DMS114 treated with DMSO at 0.1 percent for 48 hours (cell line): ENCODE measurements at regions not wholly inside any gene's neighbourhood (a gene's known extent, or its start where the extent isn't known, plus 50 kb on each side); places are given as distances from the start of the nearest gene placed in this dataset.
"Not testable (repeated sequence)": the region's sequence is repeated elsewhere in the genome, so short reads cannot be mapped to it uniquely, and the experiment has no call there.

ENCODE experiments used
- DNase-seq: peaks from one replicate; lab custom pipeline; 2025; ENCODE audit not compliant: unreplicated experiment; lab: John Stamatoyannopoulos, UW

- DNase-seq, result no peak
These were observed 297.3 kb upstream of the MMADHC start for GRCh38 chr2:149884871-149885270.

GRCh38 chr2:149877913-149878312 is 290.3 kb upstream of the MMADHC start:
- no peak for DNase-seq

GRCh38 chr2:149877074-149877473 is 289.5 kb upstream of the MMADHC start:
- no peak for DNase-seq

- no peak for DNase-seq
These were observed 286.4 kb upstream of the MMADHC start for GRCh38 chr2:149873936-149874335.

GRCh38 chr2:149872638-149873150 is 285.1 kb upstream of the MMADHC start:
- DNase-seq, result no peak

- DNase-seq, result no peak
These were observed 284.5 kb upstream of the MMADHC start for GRCh38 chr2:149872041-149872440.

- no peak for DNase-seq
These were observed 283.7 kb upstream of the MMADHC start for GRCh38 chr2:149871091-149871885.

- DNase-seq, result no peak
These were observed 275.7 kb upstream of the MMADHC start for GRCh38 chr2:149863227-149863626.

- DNase-seq, result no peak
These were observed 273.5 kb upstream of the MMADHC start for GRCh38 chr2:149861034-149861433.

GRCh38 chr2:149860276-149860921 is 272.8 kb upstream of the MMADHC start:
- no peak for DNase-seq

- DNase-seq, result no peak
These were observed 271.5 kb upstream of the MMADHC start for GRCh38 chr2:149858901-149859634.

GRCh38 chr2:149858216-149858615 is 270.6 kb upstream of the MMADHC start:
- DNase-seq, result no peak

GRCh38 chr2:149857344-149857743 is 269.8 kb upstream of the MMADHC start:
- DNase-seq, result no peak

GRCh38 chr2:149855859-149856258 is 268.3 kb upstream of the MMADHC start:
- DNase-seq, result not testable (repeated sequence)

GRCh38 chr2:149849591-149849990 is 262.0 kb upstream of the MMADHC start:
- DNase-seq, result no peak

GRCh38 chr2:149849136-149849535 is 261.6 kb upstream of the MMADHC start:
- DNase-seq, result no peak

GRCh38 chr2:149841396-149841795 is 253.8 kb upstream of the MMADHC start:
- no peak for DNase-seq

- DNase-seq, result no peak
These were observed 244.7 kb upstream of the MMADHC start for GRCh38 chr2:149832324-149832723.

- DNase-seq, result no peak
These were observed 241.1 kb upstream of the MMADHC start for GRCh38 chr2:149828520-149829210.

- DNase-seq, result no peak
These were observed 240.1 kb upstream of the MMADHC start for GRCh38 chr2:149827585-149828126.
